Esophagus muscularis mucosa (tissue), 4 donors: ENCODE measurements at regions not wholly inside any gene's neighbourhood (a gene's known extent, or its start where the extent isn't known, plus 50 kb on each side); places are given as distances from the start of the nearest gene placed in this dataset.

ENCODE experiments used
- DNase-seq: peaks from one replicate; pipeline ENCODE4 v3.0.0-alpha.2; 2017; ENCODE audit errors: extremely low spot score
- H3K27ac ChIP-seq, 4 donors: fragments of 200-600 bp; sonication (generic); replicated peaks in 1 of 4; 1 replicate in 3 of 4; 2 replicates in 1 of 4; pipeline ENCODE4 v1.5.1; 2016 to 2019; ENCODE audit warnings: mild to moderate bottlenecking in 1 of 4
- H3K27me3 ChIP-seq, 4 donors: fragments of 200-600 bp; sonication (generic); one replicate each; pipeline versions ENCODE4 v1.5.1 to v1.6.0; 2016 to 2019
- H3K36me3 ChIP-seq, 4 donors: fragments of 200-600 bp; sonication (generic); one replicate each; pipeline ENCODE4 v1.5.1; 2016 to 2019
- H3K4me1 ChIP-seq, 4 donors: fragments of 200-600 bp; sonication (generic); one replicate each; pipeline ENCODE4 v1.5.1; 2016 to 2019
- H3K4me3 ChIP-seq, 4 donors: fragments of 200-600 bp; sonication (generic); 1 replicate in 2 of 4; 2 replicates in 2 of 4; pipeline ENCODE4 v1.5.1; 2016 to 2019; ENCODE audit warnings: mild to moderate bottlenecking in 4 of 4, moderate library complexity in 1 of 4
- H3K9me3 ChIP-seq, 4 donors: fragments of 200-600 bp; sonication (generic); 1 replicate in 3 of 4; 2 replicates in 1 of 4; pipeline ENCODE4 v1.5.1; 2016 to 2019
- CTCF ChIP-seq, 3 experiments: fragments of 200-600 bp in 2 of 3; fragments of 450-650 bp in 1 of 3; sonication (generic) in 2 of 3; IDR thresholded peaks; one replicate each; pipeline ENCODE4 v1.5.1; 2017 to 2019; ENCODE audit warnings: antibody characterized with exemption in 3 of 3, mild to moderate bottlenecking in 2 of 3, moderate library complexity in 1 of 3
- EP300 ChIP-seq: sonication (generic); formaldehyde crosslinking; IDR thresholded peaks from one replicate; pipeline ENCODE4 v1.6.1; 2017; ENCODE audit warnings: antibody characterized with exemption
- POLR2A ChIP-seq: fragments of 450-650 bp; IDR thresholded peaks from one replicate; pipeline ENCODE4 v1.6.1; 2017; ENCODE audit warnings: antibody characterized with exemption, moderate library complexity, mild to moderate bottlenecking, low read depth
- POLR2AphosphoS5 ChIP-seq, 2 donors: sonication (generic); formaldehyde crosslinking; IDR thresholded peaks; one replicate each; pipeline ENCODE4 v1.6.1; 2017; ENCODE audit warnings: antibody characterized with exemption in 2 of 2
- WGBS: methylation state at CpG from one replicate; pipeline ENCODE4 v1.1.5; 2018; 5-methylcytosine and 5-hydroxymethylcytosine counted together
- intact Hi-C: fragments of 100-400 bp; cut with DNase I; formaldehyde crosslinking; loops from one replicate; pipeline ENCODE4 v1.15.1; 2023

- H3K27me3 ChIP-seq: no peaks in the 10 kb centered on the region
- H3K36me3 ChIP-seq: no peaks in the 10 kb centered on the region
- intact Hi-C loops: no loop called here
- H3K4me1 ChIP-seq: no peaks in the 10 kb centered on the region
- TF ChIP-seq EP300 (no peak), POLR2A (no peak), POLR2AphosphoS5 (IDR thresholded peaks at IDR 0.05) (no peak), CTCF (IDR thresholded peaks at IDR 0.05) (no peak)
- DNase-seq: no peak
- no peaks in the 10 kb centered on the region for H3K9me3 ChIP-seq
- H3K4me3 ChIP-seq: no peak overlapping the region
- H3K27ac ChIP-seq: no peak overlapping the region
- 84% methylated on average over 1 of the region's 1 CpG for whole genome bisulfite sequencing
Measured at GRCh38 chr20:6678101-6678500, 89.4 kb upstream of the BMP2 start.

- no peak for TF ChIP-seq POLR2AphosphoS5 (IDR thresholded peaks at IDR 0.05)
- WGBS: 43% methylated on average over 1 of the region's 1 CpG
- Histone ChIP-seq H3K4me1 (no peaks in the 10 kb centered on the region), H3K27me3 (no peaks in the 10 kb centered on the region), H3K4me3 (no peak overlapping the region), H3K36me3 (no peaks in the 10 kb centered on the region), H3K27ac (no peak overlapping the region), H3K9me3 (no peaks in the 10 kb centered on the region)
- no peak for DNase-seq
- intact Hi-C loops: no loop called here
Measured at GRCh38 chr20:6674831-6675230, 92.7 kb upstream of the BMP2 start.

- H3K27me3 ChIP-seq: no peaks in the 10 kb centered on the region
- WGBS: 83% methylated on average over 3 of the region's 3 CpGs
- intact Hi-C loops: no loop called here
- no peak overlapping the region for H3K4me3 ChIP-seq
- H3K9me3 ChIP-seq: no peaks in the 10 kb centered on the region
- H3K27ac ChIP-seq: no peak overlapping the region
- TF ChIP-seq CTCF (IDR thresholded peaks at IDR 0.05) (no peak), EP300 (no peak), POLR2AphosphoS5 (IDR thresholded peaks at IDR 0.05) (no peak), POLR2A (no peak)
- no peaks in the 10 kb centered on the region for H3K4me1 ChIP-seq
- H3K36me3 ChIP-seq: no peaks in the 10 kb centered on the region
- no peak for DNase-seq
Measured at GRCh38 chr20:6673071-6673470, 94.4 kb upstream of the BMP2 start.

GRCh38 chr20:6671829-6672228, 95.7 kb upstream of the BMP2 start:
- Histone ChIP-seq H3K27me3 (no peaks in the 10 kb centered on the region), H3K4me3 (no peak overlapping the region), H3K4me1 (no peaks in the 10 kb centered on the region), H3K27ac (no peak overlapping the region), H3K9me3 (no peaks in the 10 kb centered on the region), H3K36me3 (no peaks in the 10 kb centered on the region)
- TF ChIP-seq POLR2AphosphoS5 (IDR thresholded peaks at IDR 0.05): no peak
- no peak for TF ChIP-seq CTCF (IDR thresholded peaks at IDR 0.05)
- no peak for TF ChIP-seq POLR2A
- no peak for TF ChIP-seq EP300
- intact Hi-C loops: no loop called here
- DNase-seq: no peak
- 100% methylated on average over 3 of the region's 3 CpGs for WGBS

GRCh38 chr20:6668546-6668945, 98.9 kb upstream of the BMP2 start:
- no peak for TF ChIP-seq CTCF (IDR thresholded peaks at IDR 0.05)
- no peak for TF ChIP-seq POLR2A
- no peak for TF ChIP-seq EP300
- no peak for TF ChIP-seq POLR2AphosphoS5 (IDR thresholded peaks at IDR 0.05)
- peak; percentile 10 for DNase-seq
- H3K4me1 ChIP-seq: no peaks in the 10 kb centered on the region
- H3K4me3 ChIP-seq: no peak overlapping the region
- H3K9me3 ChIP-seq: no peaks in the 10 kb centered on the region
- intact Hi-C loops: no loop called here
- H3K27me3 ChIP-seq: no peaks in the 10 kb centered on the region
- H3K36me3 ChIP-seq: no peaks in the 10 kb centered on the region
- no peak overlapping the region for H3K27ac ChIP-seq
